ENCODE measurements at regions not wholly inside any gene's neighbourhood (a gene's known extent, or its start where the extent isn't known, plus 50 kb on each side); places are given as distances from the start of the nearest gene placed in this dataset.

DNA sequence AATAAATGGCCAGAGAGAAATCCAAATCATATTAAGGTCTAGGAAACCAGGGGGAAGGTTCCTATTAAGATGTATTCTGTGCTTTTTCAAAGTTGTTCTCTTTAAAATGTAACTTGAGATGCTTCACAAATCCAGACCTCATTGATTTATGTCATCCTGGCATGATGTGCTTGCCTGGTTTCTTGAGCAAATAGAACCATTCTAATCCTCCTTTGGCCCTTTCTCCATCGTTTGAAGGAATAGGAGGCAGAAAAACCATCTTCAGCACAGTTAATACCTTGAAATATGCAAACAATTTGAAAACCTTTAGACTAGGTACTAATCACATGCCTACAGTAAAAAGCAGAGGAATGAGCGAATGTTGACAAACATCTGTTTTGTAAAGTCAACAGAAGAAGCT lies 202.2 kb upstream of the CXorf66 start:
- H3K4me3 ChIP-seq = no peak overlapping the region
- no peak overlapping the region for H3K27ac ChIP-seq
- no peak for TF ChIP-seq POLR2AphosphoS5 (IDR thresholded peaks at IDR 0.05)
- no peak for TF ChIP-seq EP300 (IDR thresholded peaks at IDR 0.05; ENCODE audit: low read depth)
- no peak for TF ChIP-seq POLR2A (IDR thresholded peaks at IDR 0.05)
- TF ChIP-seq, protein P1, sequence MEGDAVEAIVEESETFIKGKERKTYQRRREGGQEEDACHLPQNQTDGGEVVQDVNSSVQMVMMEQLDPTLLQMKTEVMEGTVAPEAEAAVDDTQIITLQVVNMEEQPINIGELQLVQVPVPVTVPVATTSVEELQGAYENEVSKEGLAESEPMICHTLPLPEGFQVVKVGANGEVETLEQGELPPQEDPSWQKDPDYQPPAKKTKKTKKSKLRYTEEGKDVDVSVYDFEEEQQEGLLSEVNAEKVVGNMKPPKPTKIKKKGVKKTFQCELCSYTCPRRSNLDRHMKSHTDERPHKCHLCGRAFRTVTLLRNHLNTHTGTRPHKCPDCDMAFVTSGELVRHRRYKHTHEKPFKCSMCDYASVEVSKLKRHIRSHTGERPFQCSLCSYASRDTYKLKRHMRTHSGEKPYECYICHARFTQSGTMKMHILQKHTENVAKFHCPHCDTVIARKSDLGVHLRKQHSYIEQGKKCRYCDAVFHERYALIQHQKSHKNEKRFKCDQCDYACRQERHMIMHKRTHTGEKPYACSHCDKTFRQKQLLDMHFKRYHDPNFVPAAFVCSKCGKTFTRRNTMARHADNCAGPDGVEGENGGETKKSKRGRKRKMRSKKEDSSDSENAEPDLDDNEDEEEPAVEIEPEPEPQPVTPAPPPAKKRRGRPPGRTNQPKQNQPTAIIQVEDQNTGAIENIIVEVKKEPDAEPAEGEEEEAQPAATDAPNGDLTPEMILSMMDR (IDR thresholded peaks at IDR 0.05) = no peak
- intact Hi-C loops (cut with DNase I; ENCODE audit: low total_unique reads) (no loop called here), in situ Hi-C loops (cut with MboI; ENCODE audit: low pct_ligation_motif_present in 1 of 4, low pct_unique_long_range_greater_than_20kb in 1 of 4, low sequenced_read_pairs in 3 of 4) (no loop called here)
- no peaks in the 10 kb centered on the region for H3K27me3 ChIP-seq
- no peaks in the 10 kb centered on the region for H3K9me3 ChIP-seq
- no peaks in the 10 kb centered on the region for H3K4me1 ChIP-seq
- WGBS, 2 donors (ENCODE audit: low coverage in 1 of 2) = 39 to 83% methylated on average over 1 to 2 of the region's 2 CpGs
- H3K36me3 ChIP-seq = no peaks in the 10 kb centered on the region
- DNase-seq = no peak

DNA sequence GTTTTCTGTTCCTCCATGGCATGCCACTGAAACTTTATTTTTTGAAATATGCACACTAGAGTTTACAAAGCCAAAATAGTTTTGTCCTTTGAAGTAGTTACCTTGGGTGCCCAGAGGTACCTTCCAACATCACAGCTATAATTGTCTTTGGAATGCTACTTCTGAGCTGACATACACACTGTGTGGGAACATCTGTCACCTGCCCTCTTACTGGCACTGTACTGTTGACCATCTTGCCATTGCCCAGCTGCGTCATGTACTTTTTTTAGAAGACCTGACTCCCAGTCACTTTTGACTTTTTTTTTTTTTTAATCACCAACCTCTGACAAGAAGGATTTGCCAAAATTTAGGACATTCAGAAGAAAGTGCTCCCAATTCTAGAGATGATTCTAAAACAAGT lies 200.5 kb upstream of the CXorf66 start:
- intact Hi-C loops (cut with DNase I; ENCODE audit: low total_unique reads) = no loop called here
- in situ Hi-C loops (cut with MboI; ENCODE audit: low pct_ligation_motif_present in 1 of 4, low pct_unique_long_range_greater_than_20kb in 1 of 4, low sequenced_read_pairs in 3 of 4) = no loop called here
- no peak for DNase-seq
- WGBS, 2 donors (ENCODE audit: low coverage in 1 of 2) = 83 to 88% methylated on average over 1 of the region's 1 CpG
- Histone ChIP-seq H3K36me3 (no peaks in the 10 kb centered on the region), H3K4me3 (no peak overlapping the region), H3K9me3 (no peaks in the 10 kb centered on the region), H3K27me3 (no peaks in the 10 kb centered on the region), H3K4me1 (no peaks in the 10 kb centered on the region), H3K27ac (no peak overlapping the region)
- no peak for TF ChIP-seq EP300 (IDR thresholded peaks at IDR 0.05; ENCODE audit: low read depth)
- TF ChIP-seq, protein P1 (IDR thresholded peaks at IDR 0.05) = no peak
- TF ChIP-seq POLR2A (IDR thresholded peaks at IDR 0.05) = no peak
- no peak for TF ChIP-seq POLR2AphosphoS5 (IDR thresholded peaks at IDR 0.05)

DNA sequence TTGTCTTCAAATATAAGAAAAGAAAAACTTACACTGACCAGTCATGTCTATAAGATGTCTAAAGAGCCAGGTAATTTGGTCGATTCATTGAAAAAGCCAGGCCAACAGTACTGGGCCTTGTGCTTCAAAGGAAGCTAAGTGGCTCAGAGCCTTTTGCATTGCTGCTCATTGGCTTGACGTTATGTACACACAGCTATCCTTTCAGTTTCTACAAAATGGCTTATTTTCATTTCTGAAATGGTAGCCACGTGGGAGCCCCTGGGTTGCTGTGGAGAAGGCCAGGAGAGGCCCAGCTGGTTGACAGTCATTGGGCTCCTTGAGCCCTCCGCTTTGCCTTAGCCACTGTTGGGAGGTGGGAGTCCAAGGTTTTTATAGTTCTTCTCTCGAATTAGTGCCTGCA lies 199.1 kb upstream of the CXorf66 start:
- Histone ChIP-seq H3K4me3 (no peak overlapping the region), H3K27me3 (no peaks in the 10 kb centered on the region), H3K27ac (no peak overlapping the region), H3K9me3 (no peaks in the 10 kb centered on the region), H3K4me1 (no peaks in the 10 kb centered on the region), H3K36me3 (no peaks in the 10 kb centered on the region)
- in situ Hi-C loops (cut with MboI; ENCODE audit: low pct_ligation_motif_present in 1 of 4, low pct_unique_long_range_greater_than_20kb in 1 of 4, low sequenced_read_pairs in 3 of 4) (no loop called here), intact Hi-C loops (cut with DNase I; ENCODE audit: low total_unique reads) (no loop called here)
- TF ChIP-seq EP300 (IDR thresholded peaks at IDR 0.05; ENCODE audit: low read depth) (no peak), POLR2A (IDR thresholded peaks at IDR 0.05) (no peak), POLR2AphosphoS5 (IDR thresholded peaks at IDR 0.05) (no peak)
- TF ChIP-seq, protein P1 (IDR thresholded peaks at IDR 0.05) = no peak
- 40 to 49% methylated on average over 1 to 5 of the region's 5 CpGs for WGBS, 2 donors (ENCODE audit: low coverage in 1 of 2)
- DNase-seq = no peak

DNA sequence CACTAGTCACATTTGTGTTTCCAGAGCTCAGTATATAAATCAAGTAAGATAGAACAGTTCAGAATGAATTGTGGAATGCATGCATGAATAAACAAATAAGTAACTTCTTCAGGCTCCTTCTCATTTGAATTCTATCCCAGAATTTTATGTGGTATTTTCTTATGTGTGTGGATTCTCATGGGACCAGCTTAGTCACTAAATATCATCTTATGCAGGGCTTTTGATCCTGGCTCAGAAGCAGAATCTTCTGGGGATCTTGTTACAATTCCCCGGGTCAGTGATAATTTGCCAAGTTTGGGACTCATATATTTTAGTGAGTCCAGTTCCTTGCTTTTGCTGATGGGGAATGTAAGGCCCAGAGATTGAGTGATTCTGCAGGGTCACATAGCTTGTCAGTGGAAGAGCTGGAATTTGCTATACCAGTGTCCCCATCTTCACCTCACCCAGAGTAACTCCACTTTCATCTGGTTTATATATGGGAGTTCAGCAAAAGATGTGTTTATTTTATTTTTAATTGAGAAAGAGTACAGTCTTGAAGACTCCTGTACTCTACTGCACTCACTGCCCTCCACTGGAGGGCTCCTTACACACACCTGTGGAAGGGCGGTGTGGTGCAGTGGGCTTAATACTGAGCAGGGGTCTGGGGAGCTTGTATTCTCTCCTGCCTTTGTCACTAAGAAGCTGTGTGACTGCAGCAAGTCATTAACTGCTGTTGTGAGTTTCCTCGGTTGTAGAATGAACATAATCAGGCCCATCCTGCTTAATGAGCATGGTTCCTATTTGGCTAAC lies 198.2 kb upstream of the CXorf66 start:
- H3K36me3 ChIP-seq = no peaks in the 10 kb centered on the region
- 84% methylated on average over 3 of the region's 3 CpGs; no CpG with 5 or more reads in 1 of the 2 donors for WGBS, 2 donors (ENCODE audit: low coverage in 1 of 2)
- in situ Hi-C loops (cut with MboI; ENCODE audit: low pct_ligation_motif_present in 1 of 4, low pct_unique_long_range_greater_than_20kb in 1 of 4, low sequenced_read_pairs in 3 of 4) (no loop called here), intact Hi-C loops (cut with DNase I; ENCODE audit: low total_unique reads) (no loop called here)
- H3K4me3 ChIP-seq = no peak overlapping the region
- no peak for TF ChIP-seq EP300 (IDR thresholded peaks at IDR 0.05; ENCODE audit: low read depth)
- TF ChIP-seq, protein P1 (IDR thresholded peaks at IDR 0.05) = no peak
- no peak for TF ChIP-seq POLR2A (IDR thresholded peaks at IDR 0.05)
- no peak for TF ChIP-seq POLR2AphosphoS5 (IDR thresholded peaks at IDR 0.05)
- no peaks in the 10 kb centered on the region for H3K9me3 ChIP-seq
- no peaks in the 10 kb centered on the region for H3K27me3 ChIP-seq
- no peak for DNase-seq
- no peaks in the 10 kb centered on the region for H3K4me1 ChIP-seq
- H3K27ac ChIP-seq = no peak overlapping the region

Measured in transverse colon (tissue), 4 donors.